ENCODE measurements at regions not wholly inside any gene's neighbourhood (a gene's known extent, or its start where the extent isn't known, plus 50 kb on each side); places are given as distances from the start of the nearest gene placed in this dataset.

DNA sequence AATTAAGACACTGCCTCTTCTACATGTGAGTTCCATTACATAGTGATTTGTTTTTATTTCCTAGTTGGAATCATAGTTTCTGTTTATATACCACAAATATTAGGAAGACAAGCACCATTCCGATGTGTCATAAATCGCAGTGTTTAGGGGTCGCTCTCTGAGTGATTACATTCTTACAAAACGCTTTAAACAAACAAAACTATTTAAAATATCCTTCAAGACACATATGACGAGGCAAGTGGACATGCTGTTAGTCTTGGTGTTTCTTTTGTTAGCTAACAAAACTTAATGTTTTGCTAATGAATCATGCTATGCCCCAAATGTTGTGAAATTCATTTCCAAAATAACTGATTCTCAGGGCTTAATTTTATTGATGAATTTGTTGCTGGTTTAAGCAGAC, 1219.3 kb upstream of the PRKX start:
- Histone ChIP-seq H3K4me1 (no peaks in the 10 kb centered on the region), H3K27me3 (ENCODE audit: control insufficient read depth, insufficient read depth, low read length) (no peaks in the 10 kb centered on the region), H3K27ac (no peak overlapping the region), H3K79me2 (no peaks in the 10 kb centered on the region), H3K9me3 (ENCODE audit: control insufficient read depth, low read length) (no peaks in the 10 kb centered on the region), H2AFZ (no peak overlapping the region), H3K4me2 (ENCODE audit: low read length) (no peak overlapping the region), H3K36me3 (ENCODE audit: control insufficient read depth, insufficient read depth, low read length) (no peaks in the 10 kb centered on the region), H3K4me3 (ENCODE audit: low read depth, low read length) (no peak overlapping the region), H3K9ac (no peak overlapping the region)
- TF ChIP-seq, protein P1, sequence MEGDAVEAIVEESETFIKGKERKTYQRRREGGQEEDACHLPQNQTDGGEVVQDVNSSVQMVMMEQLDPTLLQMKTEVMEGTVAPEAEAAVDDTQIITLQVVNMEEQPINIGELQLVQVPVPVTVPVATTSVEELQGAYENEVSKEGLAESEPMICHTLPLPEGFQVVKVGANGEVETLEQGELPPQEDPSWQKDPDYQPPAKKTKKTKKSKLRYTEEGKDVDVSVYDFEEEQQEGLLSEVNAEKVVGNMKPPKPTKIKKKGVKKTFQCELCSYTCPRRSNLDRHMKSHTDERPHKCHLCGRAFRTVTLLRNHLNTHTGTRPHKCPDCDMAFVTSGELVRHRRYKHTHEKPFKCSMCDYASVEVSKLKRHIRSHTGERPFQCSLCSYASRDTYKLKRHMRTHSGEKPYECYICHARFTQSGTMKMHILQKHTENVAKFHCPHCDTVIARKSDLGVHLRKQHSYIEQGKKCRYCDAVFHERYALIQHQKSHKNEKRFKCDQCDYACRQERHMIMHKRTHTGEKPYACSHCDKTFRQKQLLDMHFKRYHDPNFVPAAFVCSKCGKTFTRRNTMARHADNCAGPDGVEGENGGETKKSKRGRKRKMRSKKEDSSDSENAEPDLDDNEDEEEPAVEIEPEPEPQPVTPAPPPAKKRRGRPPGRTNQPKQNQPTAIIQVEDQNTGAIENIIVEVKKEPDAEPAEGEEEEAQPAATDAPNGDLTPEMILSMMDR (IDR thresholded peaks at IDR 0.05) = no peak

DNA sequence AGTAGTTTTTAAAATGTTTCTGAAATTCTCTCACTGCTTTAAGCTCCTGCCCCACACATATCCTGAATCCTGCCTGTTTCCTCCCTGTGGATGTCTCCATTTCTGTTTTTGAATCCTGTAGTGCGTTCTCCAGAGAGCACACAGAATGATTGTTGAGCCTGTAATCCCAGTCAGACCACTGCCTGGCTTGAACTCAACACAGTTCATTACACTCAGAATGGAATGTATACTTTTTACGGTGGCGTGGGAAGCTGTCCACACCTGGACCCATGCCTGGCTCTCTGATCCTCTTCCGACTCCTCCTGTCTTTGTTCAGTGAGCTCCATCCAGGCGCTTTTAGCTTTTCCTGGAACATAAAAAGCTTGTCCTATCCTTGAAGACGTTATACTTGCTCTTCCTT, 1217.0 kb upstream of the PRKX start:
- Histone ChIP-seq H3K4me3 (ENCODE audit: low read depth, low read length) (no peak overlapping the region), H3K4me1 (no peaks in the 10 kb centered on the region), H3K4me2 (ENCODE audit: low read length) (no peak overlapping the region), H3K27ac (no peak overlapping the region), H3K9me3 (ENCODE audit: control insufficient read depth, low read length) (no peaks in the 10 kb centered on the region), H3K79me2 (no peaks in the 10 kb centered on the region), H2AFZ (no peak overlapping the region), H3K36me3 (ENCODE audit: control insufficient read depth, insufficient read depth, low read length) (no peaks in the 10 kb centered on the region), H3K27me3 (ENCODE audit: control insufficient read depth, insufficient read depth, low read length) (no peaks in the 10 kb centered on the region), H3K9ac (no peak overlapping the region)
- TF ChIP-seq, protein P1 (IDR thresholded peaks at IDR 0.05) = no peak

DNA sequence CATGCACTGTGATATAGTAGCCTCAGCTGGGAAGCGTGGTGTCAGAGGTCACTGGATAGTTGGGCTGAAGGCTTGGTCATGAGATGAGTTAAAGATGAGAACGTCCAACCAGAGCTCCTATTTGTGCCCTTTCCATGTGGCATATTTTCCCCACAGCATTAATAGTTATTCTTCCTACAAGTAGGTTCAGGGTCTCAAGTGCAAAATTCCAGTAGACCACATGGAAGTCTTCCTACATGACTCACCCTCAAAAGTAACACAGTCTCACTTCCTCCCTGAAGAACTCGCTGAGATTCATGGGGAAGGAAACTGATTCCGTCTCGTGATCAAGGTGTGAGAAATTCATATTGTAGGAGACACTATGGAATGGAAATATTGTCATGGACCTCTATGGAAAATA, 1212.5 kb upstream of the PRKX start:
- Histone ChIP-seq H2AFZ (no peak overlapping the region), H3K79me2 (no peaks in the 10 kb centered on the region), H3K27ac (no peak overlapping the region), H3K36me3 (ENCODE audit: control insufficient read depth, insufficient read depth, low read length) (no peaks in the 10 kb centered on the region), H3K9me3 (ENCODE audit: control insufficient read depth, low read length) (no peaks in the 10 kb centered on the region), H3K4me2 (ENCODE audit: low read length) (no peak overlapping the region), H3K27me3 (ENCODE audit: control insufficient read depth, insufficient read depth, low read length) (no peaks in the 10 kb centered on the region), H3K4me3 (ENCODE audit: low read depth, low read length) (no peak overlapping the region), H3K9ac (no peak overlapping the region), H3K4me1 (no peaks in the 10 kb centered on the region)
- TF ChIP-seq, protein P1 (IDR thresholded peaks at IDR 0.05) = no peak

DNA sequence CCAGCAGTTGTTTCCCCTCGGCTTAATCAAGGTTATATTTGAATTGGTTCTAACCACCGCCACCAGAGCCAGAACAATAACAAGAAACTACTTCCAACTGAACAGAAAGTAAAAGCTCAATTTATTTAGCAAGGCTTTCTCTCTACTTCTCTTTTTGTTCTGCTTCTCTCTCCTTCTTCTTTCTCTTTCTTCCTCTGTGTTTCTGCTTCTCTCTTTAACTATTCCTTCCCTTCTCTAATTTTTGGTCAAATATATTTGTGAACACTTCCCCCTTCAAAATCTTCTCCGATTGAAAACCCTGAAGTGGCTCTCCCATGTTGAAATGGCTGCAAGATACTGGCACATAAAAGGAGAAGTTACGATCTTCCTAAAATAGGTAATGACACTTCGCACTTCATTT, 1195.9 kb upstream of the PRKX start:
- TF ChIP-seq, protein P1 (IDR thresholded peaks at IDR 0.05) = no peak
- Histone ChIP-seq H3K9ac (no peak overlapping the region), H3K4me2 (ENCODE audit: low read length) (no peak overlapping the region)

DNA sequence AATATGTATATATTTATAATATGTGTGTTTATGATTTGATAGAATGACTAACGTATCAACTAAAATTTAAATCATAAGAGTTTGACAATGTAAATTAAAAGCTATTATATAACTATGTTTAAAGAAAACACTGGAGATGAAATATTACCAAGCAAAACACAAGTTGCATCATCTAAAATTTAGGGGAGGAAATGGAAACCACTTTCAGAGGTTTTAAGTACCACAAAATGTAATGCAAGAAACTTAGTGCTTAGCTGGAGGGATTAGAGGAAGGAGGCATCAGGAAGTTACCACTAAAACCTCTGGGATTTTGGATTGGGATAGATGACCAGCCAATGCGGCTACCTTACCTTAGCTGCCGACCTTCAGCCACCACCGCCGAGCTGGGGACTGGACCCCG, 1192.1 kb upstream of the PRKX start:
- H3K79me2 ChIP-seq = no peaks in the 10 kb centered on the region
- H3K9ac ChIP-seq = no peak overlapping the region
- H3K27ac ChIP-seq = no peak overlapping the region
- H2AFZ ChIP-seq = no peak overlapping the region
- no peak overlapping the region for H3K4me3 ChIP-seq (ENCODE audit: low read depth, low read length)
- H3K9me3 ChIP-seq (ENCODE audit: control insufficient read depth, low read length) = no peaks in the 10 kb centered on the region
- no peaks in the 10 kb centered on the region for H3K36me3 ChIP-seq (ENCODE audit: control insufficient read depth, insufficient read depth, low read length)
- no peak overlapping the region for H3K4me2 ChIP-seq (ENCODE audit: low read length)
- TF ChIP-seq, protein P1 (IDR thresholded peaks at IDR 0.05) = no peak
- no peaks in the 10 kb centered on the region for H3K27me3 ChIP-seq (ENCODE audit: control insufficient read depth, insufficient read depth, low read length)
- no peaks in the 10 kb centered on the region for H3K4me1 ChIP-seq

More for the DNA sequence above, 1195.9 kb upstream of the PRKX start:
- H3K27me3 ChIP-seq (ENCODE audit: control insufficient read depth, insufficient read depth, low read length) = no peaks in the 10 kb centered on the region
- no peaks in the 10 kb centered on the region for H3K36me3 ChIP-seq (ENCODE audit: control insufficient read depth, insufficient read depth, low read length)
- H3K4me1 ChIP-seq = no peaks in the 10 kb centered on the region
- no peak overlapping the region for H2AFZ ChIP-seq
- H3K79me2 ChIP-seq = no peaks in the 10 kb centered on the region
- no peak overlapping the region for H3K4me3 ChIP-seq (ENCODE audit: low read depth, low read length)
- no peak overlapping the region for H3K27ac ChIP-seq
- no peaks in the 10 kb centered on the region for H3K9me3 ChIP-seq (ENCODE audit: control insufficient read depth, low read length)

Data from parathyroid adenoma (tissue), 2 donors.